Activated CD4-positive, alpha-beta T cell treated with anti-CD3 and anti-CD28 coated beads, Interleukin-2, Interleukin-4, amounts not matched to agents 100 ng/mL and 50 ng/mL, durations not matched to agents 16 hours and 8 hours (primary cell): ENCODE measurements at regions not wholly inside any gene's neighbourhood (a gene's known extent, or its start where the extent isn't known, plus 50 kb on each side); places are given as distances from the start of the nearest gene placed in this dataset.

Source experiments
- DNase-seq: peaks from one replicate; pipeline ENCODE4 v3.0.0-alpha.2; 2020; ENCODE audit warnings: low spot score

- no peak for DNase-seq
These were observed 123.2 kb downstream of the KCNS3 start for GRCh38 chr2:18001671-18002070.

GRCh38 chr2:17996978-17997377 lies 118.5 kb downstream of the KCNS3 start:
- DNase-seq = no peak

DNA sequence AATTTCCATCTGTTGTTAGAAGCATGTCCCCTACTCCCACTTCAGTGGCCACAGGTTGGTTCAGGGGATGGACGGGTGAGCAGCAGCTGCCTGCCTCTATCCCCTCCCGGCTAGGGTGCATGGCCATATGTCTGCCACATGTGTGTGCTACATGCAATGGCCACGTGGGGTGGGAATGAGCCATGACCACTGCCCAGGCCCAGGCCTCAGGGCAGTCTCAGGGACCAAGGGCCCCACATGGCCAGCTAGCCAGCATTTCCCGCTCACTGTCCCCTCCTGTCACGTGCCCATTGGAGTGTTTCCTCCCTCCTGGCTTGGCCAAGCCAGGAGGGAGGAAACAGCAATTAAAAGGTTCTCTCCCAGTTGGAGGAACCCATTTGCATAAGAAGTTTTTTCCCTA lies 117.1 kb downstream of the KCNS3 start:
- no peak for DNase-seq
